Tibial nerve (tissue), 4 donors: ENCODE measurements at regions not wholly inside any gene's neighbourhood (a gene's known extent, or its start where the extent isn't known, plus 50 kb on each side); places are given as distances from the start of the nearest gene placed in this dataset.

Experiments
- DNase-seq, 2 donors: peaks; one replicate each; pipeline ENCODE4 v3.0.0-alpha.2; 2019; ENCODE audit warnings: low spot score in 2 of 2
- H3K27ac ChIP-seq, 4 donors: fragments of 200-600 bp; sonication (generic) in 3 of 4; one replicate each; pipeline ENCODE4 v1.5.1; 2017 to 2019; ENCODE audit warnings: mild to moderate bottlenecking in 1 of 4
- H3K27me3 ChIP-seq, 2 donors: fragments of 200-600 bp; sonication (generic) in 1 of 2; one replicate each; pipeline versions ENCODE4 v1.5.1 to v1.6.0; 2017 to 2019
- H3K36me3 ChIP-seq, 3 donors: fragments of 200-600 bp; sonication (generic); one replicate each; pipeline ENCODE4 v1.5.1; 2018 to 2019
- H3K4me1 ChIP-seq, 4 donors: fragments of 200-600 bp; sonication (generic) in 3 of 4; one replicate each; pipeline ENCODE4 v1.5.1; 2017 to 2019
- H3K4me3 ChIP-seq, 4 donors: fragments of 200-600 bp; sonication (generic) in 3 of 4; one replicate each; pipeline ENCODE4 v1.5.1; 2017 to 2019; ENCODE audit warnings: mild to moderate bottlenecking in 1 of 4, moderate library complexity in 1 of 4
- H3K9me3 ChIP-seq, 4 donors: fragments of 200-600 bp; sonication (generic) in 3 of 4; one replicate each; pipeline ENCODE4 v1.5.1; 2017 to 2019
- EP300 ChIP-seq, 2 donors: sonication (generic); formaldehyde crosslinking; IDR thresholded peaks; one replicate each; pipeline ENCODE4 v1.6.1; 2017; ENCODE audit warnings: antibody characterized with exemption in 2 of 2, mild to moderate bottlenecking in 1 of 2
- POLR2A ChIP-seq, 2 donors: fragments of 450-650 bp; IDR thresholded peaks; one replicate each; pipeline ENCODE4 v1.6.1; 2017; ENCODE audit warnings: antibody characterized with exemption in 2 of 2, mild to moderate bottlenecking in 2 of 2, moderate library complexity in 2 of 2
- WGBS, 2 donors: methylation state at CpG; one replicate each; pipeline ENCODE4 v1.1.5; 2018; 5-methylcytosine and 5-hydroxymethylcytosine counted together
- TF ChIP-seq, protein P1 (sequence below), 5 experiments: fragments of 200-600 bp in 3 of 5; fragments of 450-650 bp in 2 of 5; sonication (generic) in 3 of 5; IDR thresholded peaks; one replicate each; pipeline ENCODE4 v1.5.1; 2016 to 2019; ENCODE audit warnings: antibody characterized with exemption in 5 of 5, mild to moderate bottlenecking in 3 of 5, moderate library complexity in 2 of 5

DNA sequence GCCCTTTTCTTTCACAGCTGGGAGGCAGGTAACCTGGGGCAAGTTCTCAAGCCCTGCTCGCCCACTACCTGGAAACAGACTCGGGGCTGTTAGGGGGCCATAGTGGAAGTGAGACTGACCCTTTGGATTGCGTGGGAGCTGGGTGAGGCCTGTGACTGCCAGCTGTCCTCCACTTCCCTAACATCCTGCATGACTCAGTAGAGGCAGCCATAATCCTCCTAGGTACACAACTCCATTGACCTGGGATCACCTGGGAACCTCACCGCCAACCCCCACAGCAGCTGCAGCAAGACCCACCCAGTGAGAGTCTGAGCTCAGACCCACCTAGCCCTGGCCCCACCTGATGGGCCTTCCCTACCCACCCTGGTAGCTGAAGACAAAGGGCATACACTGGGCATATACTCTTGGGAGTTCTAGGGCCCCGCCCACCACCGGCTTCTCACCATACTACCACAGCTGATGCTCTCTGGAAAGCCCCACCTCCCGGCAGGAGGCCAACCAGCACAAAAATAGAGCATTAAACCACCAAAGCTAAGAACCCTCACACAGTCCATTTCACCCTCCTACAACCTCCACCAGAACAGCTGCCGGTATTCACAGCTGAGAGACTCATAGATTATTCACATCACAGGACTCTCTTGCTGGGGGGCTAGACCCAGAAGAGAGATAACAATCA is 61.1 kb upstream of the DCTD start:
- Histone ChIP-seq H3K9me3 (no peaks in the 10 kb centered on the region), H3K27ac (no peak overlapping the region), H3K27me3 (no peaks in the 10 kb centered on the region), H3K4me3 (no peak overlapping the region), H3K4me1 (no peaks in the 10 kb centered on the region), H3K36me3 (no peaks in the 10 kb centered on the region)
- DNase-seq, result no peak
- TF ChIP-seq POLR2A (IDR thresholded peaks at IDR 0.05), result no peak
- 88 to 92% methylated on average over 8 of the region's 8 CpGs for WGBS, 2 donors

DNA sequence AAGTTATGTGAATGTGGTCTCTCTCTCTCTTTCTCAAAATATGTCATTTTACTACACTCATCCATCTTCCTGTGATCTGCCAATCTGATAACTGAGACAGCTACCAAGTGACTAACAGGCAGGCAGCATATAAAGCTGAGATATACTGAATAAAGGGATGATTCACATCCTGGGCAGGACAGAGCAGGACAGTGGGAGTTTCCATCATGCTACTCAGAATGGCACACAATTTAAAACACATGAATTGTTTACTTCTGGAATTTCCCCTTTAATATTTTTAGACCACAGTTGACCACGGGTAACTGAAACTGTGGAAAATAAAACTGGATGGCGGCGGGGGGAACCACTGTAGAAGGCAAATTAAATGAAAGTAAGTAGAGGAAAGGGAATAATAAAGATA is 58.6 kb upstream of the DCTD start:
- DNase-seq, result no peak
- H3K4me3 ChIP-seq, result no peak overlapping the region
- TF ChIP-seq EP300 (IDR thresholded peaks at IDR 0.05) (no peak), POLR2A (IDR thresholded peaks at IDR 0.05) (no peak)
- TF ChIP-seq, protein P1, sequence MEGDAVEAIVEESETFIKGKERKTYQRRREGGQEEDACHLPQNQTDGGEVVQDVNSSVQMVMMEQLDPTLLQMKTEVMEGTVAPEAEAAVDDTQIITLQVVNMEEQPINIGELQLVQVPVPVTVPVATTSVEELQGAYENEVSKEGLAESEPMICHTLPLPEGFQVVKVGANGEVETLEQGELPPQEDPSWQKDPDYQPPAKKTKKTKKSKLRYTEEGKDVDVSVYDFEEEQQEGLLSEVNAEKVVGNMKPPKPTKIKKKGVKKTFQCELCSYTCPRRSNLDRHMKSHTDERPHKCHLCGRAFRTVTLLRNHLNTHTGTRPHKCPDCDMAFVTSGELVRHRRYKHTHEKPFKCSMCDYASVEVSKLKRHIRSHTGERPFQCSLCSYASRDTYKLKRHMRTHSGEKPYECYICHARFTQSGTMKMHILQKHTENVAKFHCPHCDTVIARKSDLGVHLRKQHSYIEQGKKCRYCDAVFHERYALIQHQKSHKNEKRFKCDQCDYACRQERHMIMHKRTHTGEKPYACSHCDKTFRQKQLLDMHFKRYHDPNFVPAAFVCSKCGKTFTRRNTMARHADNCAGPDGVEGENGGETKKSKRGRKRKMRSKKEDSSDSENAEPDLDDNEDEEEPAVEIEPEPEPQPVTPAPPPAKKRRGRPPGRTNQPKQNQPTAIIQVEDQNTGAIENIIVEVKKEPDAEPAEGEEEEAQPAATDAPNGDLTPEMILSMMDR (IDR thresholded peaks at IDR 0.05), result no peak
- 33 to 53% methylated on average over 3 of the region's 3 CpGs for WGBS, 2 donors
- H3K9me3 ChIP-seq, result no peaks in the 10 kb centered on the region
- H3K27me3 ChIP-seq, result no peaks in the 10 kb centered on the region
- no peaks in the 10 kb centered on the region for H3K36me3 ChIP-seq
- H3K27ac ChIP-seq, result no peak overlapping the region
- H3K4me1 ChIP-seq, result no peaks in the 10 kb centered on the region

DNA sequence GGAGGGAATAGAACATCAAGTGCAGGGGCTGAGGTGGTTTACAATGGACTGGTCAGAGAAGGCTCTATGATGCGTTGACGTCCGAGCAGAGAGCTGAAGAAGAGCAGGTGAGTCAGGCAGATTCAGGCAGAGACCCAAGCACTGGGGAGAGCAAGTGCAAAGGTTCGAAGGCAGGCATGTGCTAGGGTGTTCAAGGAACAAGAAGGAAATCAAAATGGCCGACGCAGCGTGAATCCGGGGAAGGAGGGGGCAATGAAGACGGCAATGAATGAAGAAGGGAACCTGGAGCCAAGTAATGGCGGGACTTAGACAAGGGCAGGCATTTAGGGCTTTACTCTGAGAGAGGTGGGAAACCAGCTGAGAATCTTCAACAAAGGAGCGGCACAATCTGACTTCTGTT is 56.8 kb upstream of the DCTD start:
- TF ChIP-seq EP300 (IDR thresholded peaks at IDR 0.05), result no peak
- no peak for TF ChIP-seq POLR2A (IDR thresholded peaks at IDR 0.05)
- TF ChIP-seq, protein P1 (IDR thresholded peaks at IDR 0.05), result no peak
- 87 to 90% methylated on average over 11 of the region's 11 CpGs for WGBS, 2 donors
- H3K27me3 ChIP-seq, result no peaks in the 10 kb centered on the region
- H3K4me3 ChIP-seq, result no peak overlapping the region
- H3K4me1 ChIP-seq, result no peaks in the 10 kb centered on the region
- H3K36me3 ChIP-seq, result no peaks in the 10 kb centered on the region
- no peak overlapping the region for H3K27ac ChIP-seq
- no peak for DNase-seq
- H3K9me3 ChIP-seq, result no peaks in the 10 kb centered on the region

DNA sequence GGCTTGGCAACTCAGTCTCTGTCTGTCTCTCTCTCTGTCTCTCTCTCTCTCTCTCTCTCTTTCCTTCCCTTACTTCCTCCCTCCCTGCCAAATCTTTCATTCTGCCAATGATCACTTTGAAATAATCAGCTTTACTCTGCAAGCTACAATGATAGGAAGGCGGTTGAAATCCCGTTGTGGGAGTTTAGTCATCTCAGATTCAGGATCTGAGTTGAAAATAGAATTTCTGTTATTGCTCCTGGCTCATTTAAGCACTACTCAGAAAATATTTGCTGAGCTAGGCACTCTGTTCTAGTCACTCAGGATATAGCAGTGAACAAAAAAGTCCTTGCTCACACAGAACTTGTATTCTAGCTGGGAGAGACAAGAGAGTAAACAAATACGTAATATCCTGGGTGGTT is 56.3 kb upstream of the DCTD start:
- no peaks in the 10 kb centered on the region for H3K27me3 ChIP-seq
- no peaks in the 10 kb centered on the region for H3K36me3 ChIP-seq
- H3K9me3 ChIP-seq, result no peaks in the 10 kb centered on the region
- H3K4me1 ChIP-seq, result no peaks in the 10 kb centered on the region
- H3K27ac ChIP-seq, result no peak overlapping the region
- TF ChIP-seq, protein P1 (IDR thresholded peaks at IDR 0.05), result no peak
- TF ChIP-seq POLR2A (IDR thresholded peaks at IDR 0.05) (no peak), EP300 (IDR thresholded peaks at IDR 0.05) (no peak)
- 20 to 22% methylated on average over 3 of the region's 3 CpGs for WGBS, 2 donors
- DNase-seq, result no peak
- no peak overlapping the region for H3K4me3 ChIP-seq

DNA sequence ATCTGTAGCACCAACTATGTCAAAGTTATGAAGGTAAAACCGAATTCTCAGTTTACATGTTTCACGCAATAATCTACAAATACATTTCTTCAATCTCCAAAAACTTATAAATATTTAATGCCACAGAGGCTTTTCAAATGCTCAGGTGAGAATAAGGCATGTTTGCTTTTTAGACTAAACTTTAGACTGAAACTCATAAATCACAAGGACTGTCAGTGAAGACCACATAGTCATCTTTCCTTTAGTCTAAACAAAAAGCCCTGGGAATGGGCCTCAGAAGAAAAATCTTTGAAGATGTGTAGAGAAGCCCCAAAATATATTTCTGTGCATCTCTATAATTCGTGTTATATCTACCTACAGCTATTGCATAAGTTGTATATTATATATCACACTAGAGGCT is 54.5 kb upstream of the DCTD start:
- no peak for DNase-seq
- WGBS, 2 donors, result 89 to 90% methylated on average over 3 of the region's 3 CpGs
- Histone ChIP-seq H3K4me3 (no peak overlapping the region), H3K36me3 (no peaks in the 10 kb centered on the region), H3K9me3 (no peaks in the 10 kb centered on the region), H3K4me1 (no peaks in the 10 kb centered on the region), H3K27ac (no peak overlapping the region), H3K27me3 (no peaks in the 10 kb centered on the region)
- TF ChIP-seq, protein P1 (IDR thresholded peaks at IDR 0.05), result no peak
- TF ChIP-seq EP300 (IDR thresholded peaks at IDR 0.05) (no peak), POLR2A (IDR thresholded peaks at IDR 0.05) (no peak)
